ENCODE measurements at regions not wholly inside any gene's neighbourhood (a gene's known extent, or its start where the extent isn't known, plus 50 kb on each side); places are given as distances from the start of the nearest gene placed in this dataset.

GRCh38 chr5:103840600-103840999, 278.0 kb upstream of the NUDT12 start:
- TF ChIP-seq RAD21 (IDR thresholded peaks at IDR 0.05; ENCODE audit: low read depth) (no peak), CREB1 (IDR thresholded peaks at IDR 0.05; ENCODE audit: low read depth) (no peak)
- TF ChIP-seq, protein P1, sequence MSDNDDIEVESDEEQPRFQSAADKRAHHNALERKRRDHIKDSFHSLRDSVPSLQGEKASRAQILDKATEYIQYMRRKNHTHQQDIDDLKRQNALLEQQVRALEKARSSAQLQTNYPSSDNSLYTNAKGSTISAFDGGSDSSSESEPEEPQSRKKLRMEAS (IDR thresholded peaks at IDR 0.05): no peak
